Lower leg skin (tissue), 4 donors: ENCODE measurements at regions not wholly inside any gene's neighbourhood (a gene's known extent, or its start where the extent isn't known, plus 50 kb on each side); places are given as distances from the start of the nearest gene placed in this dataset.

Experiments used
- DNase-seq, 2 donors: peaks; one replicate each; pipeline ENCODE4 v3.0.0-alpha.2; 2019; ENCODE audit warnings: low spot score in 2 of 2
- H3K4me3 ChIP-seq: fragments of 200-600 bp; sonication (generic); 2 replicates; pipeline ENCODE4 v1.5.1; 2017; ENCODE audit warnings: mild to moderate bottlenecking, low read depth; ENCODE audit not compliant: poor library complexity, severe bottlenecking
- CTCF ChIP-seq, 3 donors: fragments of 450-650 bp; IDR thresholded peaks; one replicate each; pipeline ENCODE4 v1.5.1; 2016; ENCODE audit warnings: antibody characterized with exemption in 3 of 3, mild to moderate bottlenecking in 3 of 3, moderate library complexity in 2 of 3
- POLR2A ChIP-seq, 2 donors: fragments of 450-650 bp; IDR thresholded peaks; one replicate each; pipeline ENCODE4 v1.6.1; 2016 to 2017; ENCODE audit warnings: antibody characterized with exemption in 2 of 2, mild to moderate bottlenecking in 1 of 2, moderate library complexity in 1 of 2
- WGBS, 2 donors: methylation state at CpG; one replicate each; pipeline ENCODE4 v1.1.5; 2018; 5-methylcytosine and 5-hydroxymethylcytosine counted together
- intact Hi-C: fragments of 100-400 bp; cut with DNase I; formaldehyde crosslinking; loops from one replicate; pipeline ENCODE4 v1.15.0; 2023; ENCODE audit warnings: low total_unique reads

- H3K4me3 ChIP-seq, result no peak overlapping the region
- intact Hi-C loops, result no loop called here
- no peak for DNase-seq
- TF ChIP-seq POLR2A (IDR thresholded peaks at IDR 0.05), result no peak
- TF ChIP-seq CTCF (IDR thresholded peaks at IDR 0.05), result no peak
- 77 to 89% methylated on average over 2 of the region's 2 CpGs for WGBS, 2 donors
Measured at GRCh38 chr3:150317469-150317868, 90.6 kb upstream of the TSC22D2 start.

- TF ChIP-seq CTCF (IDR thresholded peaks at IDR 0.05) (no peak), POLR2A (IDR thresholded peaks at IDR 0.05) (no peak)
- H3K4me3 ChIP-seq, result no peak overlapping the region
- intact Hi-C loops, result no loop called here
- no peak for DNase-seq
- 35 to 48% methylated on average over 1 of the region's 1 CpG for WGBS, 2 donors
Measured at GRCh38 chr3:150315721-150316120, 92.4 kb upstream of the TSC22D2 start.

GRCh38 chr3:150314248-150315004 is 93.7 kb upstream of the TSC22D2 start:
- no peak overlapping the region for H3K4me3 ChIP-seq
- WGBS, 2 donors, result 47 to 53% methylated on average over 5 of the region's 5 CpGs
- DNase-seq, result no peak
- intact Hi-C loops, result no loop called here
- TF ChIP-seq CTCF (IDR thresholded peaks at IDR 0.05), result no peak

- intact Hi-C loops, result no loop called here
- no peak overlapping the region for H3K4me3 ChIP-seq
- no peak for DNase-seq
- TF ChIP-seq POLR2A (IDR thresholded peaks at IDR 0.05) (no peak), CTCF (IDR thresholded peaks at IDR 0.05) (no peak)
- 93 to 95% methylated on average over 1 of the region's 1 CpG for WGBS, 2 donors
Measured at GRCh38 chr3:150312018-150312657, 96.0 kb upstream of the TSC22D2 start.

- intact Hi-C loops, result no loop called here
- DNase-seq, result no peak
- H3K4me3 ChIP-seq, result no peak overlapping the region
- TF ChIP-seq CTCF (IDR thresholded peaks at IDR 0.05) (no peak), POLR2A (IDR thresholded peaks at IDR 0.05) (no peak)
- WGBS, 2 donors, result 68 to 81% methylated on average over 1 of the region's 1 CpG
Measured at GRCh38 chr3:150311156-150311555, 96.9 kb upstream of the TSC22D2 start.
